Endothelial cell of umbilical vein (primary cell): ENCODE measurements at regions not wholly inside any gene's neighbourhood (a gene's known extent, or its start where the extent isn't known, plus 50 kb on each side); places are given as distances from the start of the nearest gene placed in this dataset.

Experiments
- BruUV-seq: library from RNA; stranded (reverse); fragments of 400-500 nt; replicated peaks from 2 replicates; lab custom pipeline; 2021; lab: Mats Ljungman, UMichigan
- CTCF ChIA-PET: fragments of 300-600, 350-600 bp; sonication (Branson Sonifier 250); formaldehyde crosslinking; loops from one replicate; lab custom pipeline; 2021; ENCODE audit warnings: antibody characterized with exemption, inconsistent platforms; lab: Charles Lee
- POLR2A ChIA-PET: fragments of 300-600, 350-600 bp; sonication (Branson Sonifier 250); formaldehyde crosslinking; loops from one replicate; lab custom pipeline; 2021; ENCODE audit warnings: antibody characterized with exemption, inconsistent platforms; lab: Charles Lee
- DNase-seq: peaks from one replicate; pipeline ENCODE4 v3.0.0-alpha.2; 2011; ENCODE audit warnings: low read depth, low spot score
- FAIRE-seq: peaks from 2 replicates; lab custom pipeline; 2011; peaks lifted over from hg19 to GRCh38; lab: Jason Lieb, UNC
- H2AFZ ChIP-seq: 2 replicates; pipeline ENCODE4 v1.6.0; 2012; ENCODE audit warnings: low read depth, low read length, control low read depth, inconsistent platforms
- H3K27ac ChIP-seq: 2 replicates; pipeline ENCODE4 v1.5.1; 2011; ENCODE audit warnings: low read depth, mild to moderate bottlenecking, control low read depth, low read length, moderate library complexity; ENCODE audit not compliant: insufficient read depth
- H3K27me3 ChIP-seq, 2 experiments: 2 replicates each; pipeline versions ENCODE4 v1.6.0 to v1.6.1; 2011; ENCODE audit warnings: low read length in 2 of 2, mixed read lengths in 1 of 2; ENCODE audit not compliant: control insufficient read depth in 2 of 2, insufficient read depth in 2 of 2
- H3K36me3 ChIP-seq, 2 experiments: 2 replicates in 1 of 2; 3 replicates in 1 of 2; pipeline ENCODE4 v1.5.1; 2011; ENCODE audit warnings: low read length in 2 of 2, mild to moderate bottlenecking in 1 of 2, moderate library complexity in 1 of 2; ENCODE audit not compliant: control insufficient read depth in 2 of 2, insufficient read depth in 2 of 2; ENCODE audit errors: extremely low read depth in 1 of 2
- H3K4me1 ChIP-seq: 3 replicates; pipeline ENCODE4 v1.5.1; 2011; ENCODE audit warnings: mild to moderate bottlenecking, low read length; ENCODE audit not compliant: control insufficient read depth, insufficient read depth; ENCODE audit errors: extremely low read depth
- H3K4me2 ChIP-seq: 2 replicates; pipeline ENCODE4 v1.6.1; 2011; ENCODE audit warnings: low read length, control low read depth, mixed read lengths; ENCODE audit not compliant: insufficient read depth
- H3K4me3 ChIP-seq, 3 experiments: fragments of 200-600 bp in 1 of 3; sonication (generic), shearing (Covaris generic) in 1 of 3; replicated peaks in 1 of 3; 2 replicates each; pipeline ENCODE4 v1.5.1; 2011 to 2016; ENCODE audit warnings: control low read depth in 3 of 3, low read length in 3 of 3, mild to moderate bottlenecking in 2 of 3, inconsistent platforms in 1 of 3, low read depth in 1 of 3, moderate library complexity in 1 of 3; ENCODE audit not compliant: insufficient read depth in 1 of 3
- H3K79me2 ChIP-seq: 2 replicates; pipeline ENCODE4 v1.6.0; 2012; ENCODE audit warnings: low read length, inconsistent platforms; ENCODE audit not compliant: control insufficient read depth, insufficient read depth
- H3K9ac ChIP-seq: replicated peaks from 2 replicates; pipeline ENCODE3; 2011; ENCODE audit warnings: low read length, control low read depth; ENCODE audit not compliant: insufficient read depth; ENCODE audit errors: extremely low read depth
- H3K9me1 ChIP-seq: replicated peaks from 3 replicates; pipeline ENCODE4 v1.6.0; 2011; ENCODE audit warnings: mild to moderate bottlenecking, low read length; ENCODE audit not compliant: control insufficient read depth, insufficient read depth; ENCODE audit errors: extremely low read depth
- H3K9me3 ChIP-seq: replicated peaks from 2 replicates; pipeline ENCODE4 v1.5.1; 2012; ENCODE audit warnings: low read length, inconsistent platforms; ENCODE audit not compliant: control insufficient read depth, insufficient read depth
- H4K20me1 ChIP-seq: replicated peaks from 2 replicates; pipeline ENCODE3; 2011; ENCODE audit warnings: mild to moderate bottlenecking, low read length; ENCODE audit not compliant: control insufficient read depth, insufficient read depth; ENCODE audit errors: extremely low read depth
- CTCF ChIP-seq, 2 donors: IDR thresholded peaks; 1 replicate in 1 of 2; 2 replicates in 1 of 2; pipeline ENCODE4 v1.5.1; 2011; ENCODE audit warnings: low read length in 2 of 2, mild to moderate bottlenecking in 2 of 2, moderate library complexity in 2 of 2, control low read depth in 1 of 2, inconsistent platforms in 1 of 2, low read depth in 1 of 2; ENCODE audit not compliant: insufficient read depth in 1 of 2; ENCODE audit errors: extremely low read depth in 1 of 2
- EZH2 ChIP-seq: IDR thresholded peaks from 2 replicates; pipeline ENCODE4 v1.6.1; 2012; ENCODE audit warnings: borderline replicate concordance, low read depth, mild to moderate bottlenecking, moderate library complexity, low read length, inconsistent platforms; ENCODE audit not compliant: severe bottlenecking
- FOS ChIP-seq: IDR thresholded peaks from 2 replicates; pipeline ENCODE4 v1.6.1; 2011; ENCODE audit warnings: mild to moderate bottlenecking, low read length, moderate library complexity, borderline replicate concordance; ENCODE audit not compliant: insufficient read depth
- GATA2 ChIP-seq: IDR thresholded peaks from 2 replicates; pipeline ENCODE4 v1.7.0; 2011; ENCODE audit warnings: low read depth, mild to moderate bottlenecking, moderate library complexity, mixed read lengths, low read length; ENCODE audit not compliant: insufficient read length, insufficient read depth
- JUN ChIP-seq: IDR thresholded peaks from 2 replicates; pipeline ENCODE4 v1.6.1; 2011; ENCODE audit warnings: borderline replicate concordance, low read depth; ENCODE audit not compliant: insufficient read length, insufficient read depth
- MAX ChIP-seq: IDR thresholded peaks from 2 replicates; pipeline ENCODE4 v1.6.1; 2011; ENCODE audit not compliant: insufficient read depth, insufficient read length
- MYC ChIP-seq: IDR thresholded peaks from one replicate; pipeline ENCODE4 v1.6.1; 2011; ENCODE audit warnings: mild to moderate bottlenecking, low read depth, low read length
- POLR2A ChIP-seq: IDR thresholded peaks from 2 replicates; pipeline ENCODE4 v1.6.1; 2012; ENCODE audit warnings: low read depth, mild to moderate bottlenecking, control low read depth, low read length
- POLR2AphosphoS5 ChIP-seq: IDR thresholded peaks from 2 replicates; pipeline ENCODE4 v1.6.1; 2012; ENCODE audit warnings: low read depth, mild to moderate bottlenecking, control low read depth, low read length, moderate library complexity; ENCODE audit not compliant: insufficient read depth
- dilution Hi-C: fragments of 300-500 bp; cut with MboI; formaldehyde crosslinking; loops from one replicate; pipeline ENCODE4 v1.15.0; 2019; ENCODE audit warnings: low sequenced_read_pairs; ENCODE audit not compliant: extremely low pct_ligation_motif_present
- intact Hi-C: fragments of 100-400 bp; cut with micrococcal nuclease; formaldehyde crosslinking; loops from one replicate; pipeline ENCODE4 v1.10.0; 2022

GRCh38 chr12:17079251-17079909 lies 473.4 kb upstream of the LMO3 start:
- no peak overlapping the region for H3K9ac ChIP-seq
- no peaks in the 10 kb centered on the region for H3K27me3 ChIP-seq
- no peak overlapping the region for H3K27ac ChIP-seq
- H3K4me1 ChIP-seq: no peaks in the 10 kb centered on the region
- peaks cover 6% of the 10 kb centered on the region for H3K9me3 ChIP-seq
- dilution Hi-C loops: no loop called here
- intact Hi-C loops: no loop called here
- POLR2A ChIA-PET: no interaction called here
- H3K79me2 ChIP-seq: no peaks in the 10 kb centered on the region
- no peak overlapping the region for H2AFZ ChIP-seq
- no peaks in the 10 kb centered on the region for H3K9me1 ChIP-seq
- CTCF ChIA-PET: no interaction called here
- TF ChIP-seq GATA2 (no peak), CTCF (IDR thresholded peaks at IDR 0.05; ENCODE audit: extremely low read depth in 1 of 2, insufficient read depth in 1 of 2, low read depth in 1 of 2, low read length in 2 of 2) (no peak), JUN (no peak), POLR2A (no peak), POLR2AphosphoS5 (no peak), MAX (no peak)
- DNase-seq: no peak
- H3K36me3 ChIP-seq: no peaks in the 10 kb centered on the region
- no TSS peak for BruUV-seq
- no peak overlapping the region for H3K4me2 ChIP-seq
- H4K20me1 ChIP-seq: no peaks in the 10 kb centered on the region
- no peak overlapping the region for H3K4me3 ChIP-seq
- no peak for FAIRE-seq

GRCh38 chr12:17077594-17077993 lies 471.6 kb upstream of the LMO3 start:
- no peak overlapping the region for H3K4me2 ChIP-seq
- no peaks in the 10 kb centered on the region for H4K20me1 ChIP-seq
- no peak overlapping the region for H3K9ac ChIP-seq
- FAIRE-seq: no peak
- no peak overlapping the region for H3K27ac ChIP-seq
- no peaks in the 10 kb centered on the region for H3K9me1 ChIP-seq
- no peaks in the 10 kb centered on the region for H3K79me2 ChIP-seq
- no peak for DNase-seq
- intact Hi-C loops: no loop called here
- H2AFZ ChIP-seq: no peak overlapping the region
- H3K9me3 ChIP-seq: peaks cover 2% of the 10 kb centered on the region
- no TSS peak for BruUV-seq
- H3K4me3 ChIP-seq: no peak overlapping the region
- no peaks in the 10 kb centered on the region for H3K36me3 ChIP-seq
- H3K27me3 ChIP-seq: no peaks in the 10 kb centered on the region
- ChIA-PET CTCF (no interaction called here), POLR2A (no interaction called here)
- no peaks in the 10 kb centered on the region for H3K4me1 ChIP-seq
- TF ChIP-seq POLR2AphosphoS5 (no peak), CTCF (IDR thresholded peaks at IDR 0.05; ENCODE audit: extremely low read depth in 1 of 2, insufficient read depth in 1 of 2, low read depth in 1 of 2, low read length in 2 of 2) (no peak), MAX (no peak), JUN (no peak), GATA2 (no peak), POLR2A (no peak), MYC (no peak), EZH2 (no peak), FOS (no peak)
- dilution Hi-C loops: no loop called here
